GM23338 (cell line): ENCODE measurements at regions not wholly inside any gene's neighbourhood (a gene's known extent, or its start where the extent isn't known, plus 50 kb on each side); places are given as distances from the start of the nearest gene placed in this dataset.

Experiments
- ATAC-seq: fragments of 200-7000 bp; cut with Tn5 transposase; 3 replicates; pipeline ENCODE4 v1.9.1; 2020
- DNase-seq: peaks from one replicate; pipeline ENCODE4 v3.0.0-alpha.2; 2015; ENCODE audit warnings: low spot score
- H2AFZ ChIP-seq: fragments of 200-600 bp; sonication (generic); 2 replicates; pipeline ENCODE4 v1.8.0; 2016; ENCODE audit warnings: antibody characterized with exemption, mild to moderate bottlenecking, moderate library complexity
- H3F3A ChIP-seq: fragments of 200-600 bp; sonication (generic); replicated peaks from 2 replicates; pipeline ENCODE4 v1.8.0; 2017; ENCODE audit warnings: antibody characterized with exemption, mixed run types, low read depth
- H3K27ac ChIP-seq: fragments of 200-600 bp; sonication (generic); 2 replicates; pipeline ENCODE4 v1.6.1; 2016; ENCODE audit warnings: low read depth
- H3K27me3 ChIP-seq: fragments of 200-600 bp; sonication (generic); 2 replicates; pipeline ENCODE4 v1.8.0; 2016; ENCODE audit warnings: mild to moderate bottlenecking, mixed run types, moderate library complexity; ENCODE audit not compliant: insufficient read depth
- H3K36me3 ChIP-seq: fragments of 200-600 bp; sonication (generic); 2 replicates; pipeline ENCODE4 v1.8.0; 2016; ENCODE audit warnings: mild to moderate bottlenecking; ENCODE audit not compliant: insufficient read depth
- H3K4me1 ChIP-seq: fragments of 200-600 bp; sonication (generic); 2 replicates; pipeline ENCODE4 v1.8.0; 2016; ENCODE audit warnings: mild to moderate bottlenecking, moderate library complexity; ENCODE audit not compliant: insufficient read depth
- H3K4me2 ChIP-seq: fragments of 200-600 bp; sonication (generic); 2 replicates; pipeline ENCODE4 v1.7.1; 2017; ENCODE audit warnings: mixed run types
- H3K4me3 ChIP-seq: fragments of 200-600 bp; sonication (generic); 2 replicates; pipeline ENCODE4 v1.6.1; 2016; ENCODE audit warnings: mixed run types
- H3K79me2 ChIP-seq: fragments of 200-600 bp; sonication (generic); replicated peaks from 2 replicates; pipeline ENCODE4 v1.8.0; 2017; ENCODE audit warnings: mild to moderate bottlenecking; ENCODE audit not compliant: insufficient read depth
- H3K9me2 ChIP-seq: fragments of 200-600 bp; sonication (generic); 2 replicates; pipeline ENCODE4 v1.8.0; 2017; ENCODE audit not compliant: insufficient read depth
- H4K20me1 ChIP-seq: fragments of 200-600 bp; sonication (generic); replicated peaks from 2 replicates; pipeline ENCODE4 v1.8.0; 2017; ENCODE audit warnings: mild to moderate bottlenecking; ENCODE audit not compliant: insufficient read depth
- H3K27ac Mint-ChIP-seq: 2 replicates; pipeline ENCODE4 v1.8.0; 2020; ENCODE audit warnings: inconsistent platforms, mild to moderate bottlenecking, moderate library complexity, mixed read lengths
- H3K27me3 Mint-ChIP-seq: 3 replicates; pipeline ENCODE4 v1.8.0; 2022; ENCODE audit warnings: low read depth, mild to moderate bottlenecking, moderate library complexity, mixed read lengths, inconsistent platforms; ENCODE audit not compliant: insufficient read depth, poor library complexity
- H3K36me3 Mint-ChIP-seq: 3 replicates; pipeline ENCODE4 v1.8.0; 2021; ENCODE audit warnings: low read depth, mild to moderate bottlenecking, inconsistent platforms, moderate library complexity, mixed read lengths
- H3K4me1 Mint-ChIP-seq: 3 replicates; pipeline ENCODE4 v1.8.0; 2020; ENCODE audit warnings: mild to moderate bottlenecking, inconsistent platforms, mixed read lengths
- H3K4me3 Mint-ChIP-seq: 3 replicates; pipeline ENCODE4 v1.8.0; 2021; ENCODE audit warnings: moderate library complexity, mild to moderate bottlenecking, inconsistent platforms, mixed read lengths
- H3K9me3 Mint-ChIP-seq: 3 replicates; pipeline ENCODE4 v1.8.0; 2020; ENCODE audit warnings: moderate library complexity, mild to moderate bottlenecking, inconsistent platforms, mixed read lengths
- CREB1 ChIP-seq: fragments of 250-450 bp; sonication (Bioruptor Pico); IDR thresholded peaks from 2 replicates; pipeline ENCODE4 v1.5.0; 2020; ENCODE audit warnings: low read depth, mild to moderate bottlenecking, moderate library complexity
- CTCF ChIP-seq, 2 experiments: fragments of 200-600 bp in 1 of 2; sonication (generic) in 1 of 2; conservative IDR thresholded peaks; 2 replicates each; pipeline versions ENCODE4 v1.5.1 to v1.6.1; 2016 to 2017; ENCODE audit warnings: antibody characterized with exemption in 2 of 2, low read depth in 2 of 2, mild to moderate bottlenecking in 2 of 2, moderate library complexity in 1 of 2
- ETS1 ChIP-seq: IDR thresholded peaks from 2 replicates; pipeline ENCODE4 v1.6.1; 2016; ENCODE audit warnings: antibody characterized with exemption
- EZH2 ChIP-seq: fragments of 200-600 bp; sonication (generic); IDR thresholded peaks from one replicate; pipeline ENCODE4 v1.8.0; 2017; ENCODE audit warnings: antibody characterized with exemption, mild to moderate bottlenecking, low read depth; ENCODE audit not compliant: unreplicated experiment
- EZH2phosphoT487 ChIP-seq: fragments of 200-600 bp; sonication (generic); IDR thresholded peaks from one replicate; pipeline ENCODE4 v1.8.1; 2018; ENCODE audit warnings: antibody characterized with exemption; ENCODE audit not compliant: unreplicated experiment
- NANOG ChIP-seq: IDR thresholded peaks from 2 replicates; pipeline ENCODE4 v1.6.1; 2016; ENCODE audit warnings: antibody characterized with exemption, borderline replicate concordance
- POLR2AphosphoS5 ChIP-seq: IDR thresholded peaks from 2 replicates; pipeline ENCODE4 v1.6.1; 2016; ENCODE audit warnings: antibody characterized with exemption, low read depth
- REST ChIP-seq: IDR thresholded peaks from one replicate; pipeline ENCODE4 v1.6.1; 2018; ENCODE audit warnings: antibody characterized with exemption; ENCODE audit not compliant: unreplicated experiment
- STAT1 ChIP-seq: IDR thresholded peaks from one replicate; pipeline ENCODE4 v1.6.1; 2016; ENCODE audit warnings: antibody characterized with exemption; ENCODE audit not compliant: unreplicated experiment
- ZNF114 ChIP-seq: fragments of 250-450 bp; sonication (Bioruptor Pico); IDR thresholded peaks from 2 replicates; pipeline ENCODE4 v1.5.0; 2020; ENCODE audit warnings: mild to moderate bottlenecking, moderate library complexity
- ZNF331 ChIP-seq: fragments of 250-450 bp; sonication (Bioruptor Pico); IDR thresholded peaks from 2 replicates; pipeline ENCODE4 v1.5.0; 2020; ENCODE audit warnings: low read depth, mild to moderate bottlenecking, moderate library complexity
- ZNF462 ChIP-seq: fragments of 250-450 bp; sonication (Bioruptor Pico); IDR thresholded peaks from 2 replicates; pipeline ENCODE4 v1.5.0; 2020; ENCODE audit warnings: mild to moderate bottlenecking, moderate library complexity

- TF ChIP-seq EZH2, result no peak
- TF ChIP-seq EZH2phosphoT487, result no peak
- no peak for TF ChIP-seq ZNF114
- no peak for TF ChIP-seq CTCF (conservative IDR thresholded peaks at IDR 0.05; ENCODE audit: low read depth in 2 of 2)
- TF ChIP-seq CREB1, result no peak
- no peak for TF ChIP-seq REST
- TF ChIP-seq STAT1, result no peak
- TF ChIP-seq ZNF331 (CRISPR knock-in tag), result no peak
- TF ChIP-seq POLR2AphosphoS5, result no peak
- no peak for TF ChIP-seq ETS1
- no peak for TF ChIP-seq NANOG
These were observed 136.3 kb downstream of the RNASET2 start (continued) for GRCh38 chr6:166820070-166820469.

GRCh38 chr6:166815629-166816028 lies 140.7 kb downstream of the RNASET2 start:
- ATAC-seq (no peak), DNase-seq (peak; percentile 64)
- no peaks in the 10 kb centered on the region for H3K36me3 Mint-ChIP-seq
- H3F3A ChIP-seq, result no peaks in the 10 kb centered on the region
- H3K4me3 ChIP-seq, result no peak overlapping the region
- no peaks in the 10 kb centered on the region for H3K79me2 ChIP-seq
- H4K20me1 ChIP-seq, result no peaks in the 10 kb centered on the region; the same call in 1 of the 2 replicates
- no peak overlapping the region for H3K27ac ChIP-seq
- H3K4me2 ChIP-seq, result no peak overlapping the region
- H3K4me1 Mint-ChIP-seq, result no peaks in the 10 kb centered on the region
- no peaks in the 10 kb centered on the region for H3K27me3 Mint-ChIP-seq
- no peak overlapping the region for H2AFZ ChIP-seq
- H3K9me2 ChIP-seq, result no peaks in the 10 kb centered on the region
- H3K27ac Mint-ChIP-seq, result no peak overlapping the region
- H3K36me3 ChIP-seq, result no peaks in the 10 kb centered on the region
- H3K4me1 ChIP-seq, result no peaks in the 10 kb centered on the region
- H3K27me3 ChIP-seq, result no peaks in the 10 kb centered on the region
- no peak overlapping the region for H3K4me3 Mint-ChIP-seq
- H3K9me3 Mint-ChIP-seq, result no peaks in the 10 kb centered on the region
- no peak for TF ChIP-seq ZNF462 (CRISPR knock-in tag)
- no peak for TF ChIP-seq EZH2
